ENCODE measurements at regions not wholly inside any gene's neighbourhood (a gene's known extent, or its start where the extent isn't known, plus 50 kb on each side); places are given as distances from the start of the nearest gene placed in this dataset.
"Not testable (repeated sequence)": the region's sequence is repeated elsewhere in the genome, so short reads cannot be mapped to it uniquely, and the experiment has no call there.

- no peak for DNase-seq
- Mint-ChIP-seq H3K27me3 (ENCODE audit: low read depth in 3 of 3) (peaks cover 0 to 5% (median 3%) of the 10 kb centered on the region in 3 donors), H3K27ac (no peak overlapping the region), H3K9me3 (peaks cover 0 to 2% (median 0%) of the 10 kb centered on the region in 7 donors), H3K4me1 (no peaks in the 10 kb centered on the region), H3K4me3 (no peak overlapping the region), H3K36me3 (no peaks in the 10 kb centered on the region)
- intact Hi-C loops (cut with micrococcal nuclease): no loop called here
- Histone ChIP-seq H4K20me1 (ENCODE audit: insufficient read depth, low read length) (no peaks in the 10 kb centered on the region), H2AFZ (ENCODE audit: insufficient read depth, low read depth, low read length, poor library complexity, severe bottlenecking) (no peak overlapping the region), H3K9ac (ENCODE audit: insufficient read depth, low read length, poor library complexity, severe bottlenecking) (no peak overlapping the region), H3K79me2 (ENCODE audit: insufficient read depth, low read length) (no peaks in the 10 kb centered on the region), H3K9me3 (replicated peaks in 1 of 2; ENCODE audit: control insufficient read depth in 1 of 2, insufficient read depth in 1 of 2, low read length in 2 of 2) (no peaks in the 10 kb centered on the region), H3K27me3 (ENCODE audit: control insufficient read depth in 2 of 2, insufficient read depth in 2 of 2, low read length in 2 of 2) (no peaks in the 10 kb centered on the region), H3K4me3 (replicated peaks in 1 of 3; ENCODE audit: low read depth in 2 of 3, low read length in 3 of 3) (no peak overlapping the region), H3K4me1 (ENCODE audit: control insufficient read depth in 1 of 2, insufficient read depth in 2 of 2, low read length in 2 of 2) (no peaks in the 10 kb centered on the region), H3K27ac (ENCODE audit: low read depth in 1 of 2, low read length in 2 of 2) (no peak overlapping the region), H3K36me3 (replicated peaks in 1 of 2; ENCODE audit: control insufficient read depth in 1 of 2, insufficient read depth in 2 of 2, low read length in 2 of 2) (no peaks in the 10 kb centered on the region), H3K4me2 (replicated peaks; ENCODE audit: extremely low read depth, low read length, poor library complexity, severe bottlenecking) (no peak overlapping the region)
- WGBS (ENCODE audit: insufficient coverage): no CpG with 5 or more reads among the region's 4 CpGs
- TF ChIP-seq CTCF (IDR thresholded peaks at IDR 0.05): no peak
Observed at GRCh38 chr12:115791331-115791730, 486.2 kb downstream of the MED13L start.

GRCh38 chr12:115790526-115790925, 487.0 kb downstream of the MED13L start:
- DNase-seq: no peak
- no peak overlapping the region for H2AFZ ChIP-seq (ENCODE audit: insufficient read depth, low read depth, low read length, poor library complexity, severe bottlenecking)
- no peaks in the 10 kb centered on the region for H3K79me2 ChIP-seq (ENCODE audit: insufficient read depth, low read length)
- intact Hi-C loops (cut with micrococcal nuclease): no loop called here
- Mint-ChIP-seq H3K27ac (no peak overlapping the region), H3K4me1 (no peaks in the 10 kb centered on the region), H3K27me3 (ENCODE audit: low read depth in 3 of 3) (peaks cover 0 to 5% (median 3%) of the 10 kb centered on the region in 3 donors), H3K36me3 (no peaks in the 10 kb centered on the region), H3K4me3 (no peak overlapping the region), H3K9me3 (peaks cover 0 to 2% (median 0%) of the 10 kb centered on the region in 7 donors)
- H3K4me2 ChIP-seq (replicated peaks; ENCODE audit: extremely low read depth, low read length, poor library complexity, severe bottlenecking): no peak overlapping the region
- H3K27ac ChIP-seq (ENCODE audit: low read depth in 1 of 2, low read length in 2 of 2): no peak overlapping the region
- no peaks in the 10 kb centered on the region for H4K20me1 ChIP-seq (ENCODE audit: insufficient read depth, low read length)
- no peaks in the 10 kb centered on the region for H3K9me3 ChIP-seq (replicated peaks in 1 of 2; ENCODE audit: control insufficient read depth in 1 of 2, insufficient read depth in 1 of 2, low read length in 2 of 2)
- H3K4me3 ChIP-seq (replicated peaks in 1 of 3; ENCODE audit: low read depth in 2 of 3, low read length in 3 of 3): no peak overlapping the region
- no peak overlapping the region for H3K9ac ChIP-seq (ENCODE audit: insufficient read depth, low read length, poor library complexity, severe bottlenecking)
- no peaks in the 10 kb centered on the region for H3K4me1 ChIP-seq (ENCODE audit: control insufficient read depth in 1 of 2, insufficient read depth in 2 of 2, low read length in 2 of 2)
- H3K36me3 ChIP-seq (replicated peaks in 1 of 2; ENCODE audit: control insufficient read depth in 1 of 2, insufficient read depth in 2 of 2, low read length in 2 of 2): no peaks in the 10 kb centered on the region
- no CpG with 5 or more reads among the region's 1 CpG for WGBS (ENCODE audit: insufficient coverage)
- no peaks in the 10 kb centered on the region for H3K27me3 ChIP-seq (ENCODE audit: control insufficient read depth in 2 of 2, insufficient read depth in 2 of 2, low read length in 2 of 2)
- TF ChIP-seq CTCF (IDR thresholded peaks at IDR 0.05): no peak

- H3K36me3 Mint-ChIP-seq; H3K4me1 ChIP-seq (ENCODE audit: control insufficient read depth in 1 of 2, insufficient read depth in 2 of 2, low read length in 2 of 2); H3K36me3 ChIP-seq (replicated peaks in 1 of 2; ENCODE audit: control insufficient read depth in 1 of 2, insufficient read depth in 2 of 2, low read length in 2 of 2); H3K27ac ChIP-seq (ENCODE audit: low read depth in 1 of 2, low read length in 2 of 2); H2AFZ ChIP-seq (ENCODE audit: insufficient read depth, low read depth, low read length, poor library complexity, severe bottlenecking); H3K4me2 ChIP-seq (replicated peaks; ENCODE audit: extremely low read depth, low read length, poor library complexity, severe bottlenecking); H3K79me2 ChIP-seq (ENCODE audit: insufficient read depth, low read length); H3K27me3 ChIP-seq (ENCODE audit: control insufficient read depth in 2 of 2, insufficient read depth in 2 of 2, low read length in 2 of 2); H3K9me3 Mint-ChIP-seq; H3K27me3 Mint-ChIP-seq (ENCODE audit: low read depth in 3 of 3); H3K27ac Mint-ChIP-seq; H3K4me3 ChIP-seq (replicated peaks in 1 of 3; ENCODE audit: low read depth in 2 of 3, low read length in 3 of 3); H3K9ac ChIP-seq (ENCODE audit: insufficient read depth, low read length, poor library complexity, severe bottlenecking); H4K20me1 ChIP-seq (ENCODE audit: insufficient read depth, low read length); DNase-seq; H3K4me1 Mint-ChIP-seq; H3K4me3 Mint-ChIP-seq; H3K9me3 ChIP-seq (replicated peaks in 1 of 2; ENCODE audit: control insufficient read depth in 1 of 2, insufficient read depth in 1 of 2, low read length in 2 of 2); intact Hi-C loops (cut with micrococcal nuclease): not testable (repeated sequence)
- WGBS (ENCODE audit: insufficient coverage): no CpG with 5 or more reads among the region's 3 CpGs
Observed at GRCh38 chr12:115786490-115786889, 491.0 kb downstream of the MED13L start.
